HG02571 (cell line): ENCODE measurements at regions not wholly inside any gene's neighbourhood (a gene's known extent, or its start where the extent isn't known, plus 50 kb on each side); places are given as distances from the start of the nearest gene placed in this dataset.

Source experiments
- ATAC-seq: cut with Tn5 transposase; IDR thresholded peaks from one replicate; pipeline ENCODE4 v1.9.1; 2021; ENCODE audit warnings: mild to moderate bottlenecking, moderate library complexity; ENCODE audit not compliant: unreplicated experiment

DNA sequence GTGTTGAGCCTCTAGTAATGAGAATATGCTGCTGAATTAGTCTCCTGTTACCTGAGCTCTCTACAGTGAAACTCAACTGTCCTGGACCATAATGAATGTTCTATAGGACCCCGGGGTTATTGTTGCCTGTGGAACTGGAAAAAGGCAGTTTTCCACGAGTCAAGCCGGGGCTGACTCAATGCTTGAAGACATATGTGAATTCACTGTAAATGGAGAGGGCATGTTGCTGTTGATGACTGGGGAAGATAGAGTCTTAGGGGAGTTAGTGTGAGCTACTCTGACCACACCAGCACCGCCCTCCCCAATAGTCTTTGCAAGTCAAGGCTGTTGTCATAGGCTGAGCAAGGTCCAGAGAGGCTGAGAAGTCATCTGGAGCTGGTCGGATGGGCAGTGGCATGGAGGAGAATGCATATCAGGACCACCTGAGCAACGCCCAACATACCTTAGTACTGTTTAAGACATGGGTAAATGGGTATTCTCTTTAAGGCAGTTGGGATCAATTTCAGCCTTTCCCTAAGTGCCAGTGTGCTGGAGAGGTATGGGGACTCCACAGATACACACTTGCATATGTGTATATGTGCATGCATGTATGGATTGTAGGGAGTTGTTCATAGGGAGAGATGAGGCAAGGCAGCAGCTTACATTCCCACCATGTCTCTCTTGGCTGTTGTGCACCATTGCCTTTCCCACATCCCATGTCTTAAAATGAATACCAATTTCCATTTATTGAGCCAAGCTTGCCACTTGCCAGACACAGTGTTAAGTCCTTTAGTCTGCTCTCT lies 230.1 kb upstream of the NAV2 start:
- no peak for ATAC-seq

DNA sequence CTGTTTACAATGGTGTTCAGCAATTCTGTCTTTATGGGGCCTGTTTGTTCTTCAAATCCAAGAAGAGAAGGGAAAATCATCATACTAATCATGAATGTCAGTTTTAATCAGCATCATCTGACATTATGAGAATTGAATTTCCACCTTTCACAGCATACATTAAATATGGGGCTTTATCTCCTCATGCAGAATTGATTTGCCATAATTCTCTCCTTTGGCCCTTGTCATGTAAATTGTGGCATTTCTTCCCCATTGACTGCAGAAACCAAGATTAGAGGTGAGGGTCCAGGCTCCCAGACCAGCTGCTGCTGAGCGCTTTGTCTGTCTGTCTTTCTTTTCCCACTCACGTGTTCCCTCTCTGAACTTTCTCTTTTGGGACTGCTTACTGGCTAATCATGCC lies 232.1 kb upstream of the NAV2 start:
- no peak for ATAC-seq

DNA sequence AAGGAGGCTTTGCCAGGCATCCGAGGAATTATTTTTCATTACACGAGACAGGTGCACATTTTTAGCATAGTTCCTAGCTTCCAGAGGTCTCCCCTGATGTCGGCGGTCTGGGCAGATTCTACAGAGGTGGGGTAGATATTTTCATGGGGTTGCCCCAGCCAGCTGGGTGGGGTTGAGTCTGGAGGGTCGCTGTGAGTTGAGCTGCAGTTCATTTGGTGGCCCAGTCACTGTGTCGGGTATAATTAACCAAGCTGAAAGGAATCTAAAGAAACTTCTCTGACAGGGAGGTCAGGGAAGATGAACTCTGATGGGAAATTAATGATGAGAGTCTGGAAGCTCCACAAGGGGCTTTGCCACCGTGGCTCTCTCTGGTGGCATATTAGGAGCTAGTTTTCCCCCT lies 233.7 kb upstream of the NAV2 start:
- no peak for ATAC-seq

DNA sequence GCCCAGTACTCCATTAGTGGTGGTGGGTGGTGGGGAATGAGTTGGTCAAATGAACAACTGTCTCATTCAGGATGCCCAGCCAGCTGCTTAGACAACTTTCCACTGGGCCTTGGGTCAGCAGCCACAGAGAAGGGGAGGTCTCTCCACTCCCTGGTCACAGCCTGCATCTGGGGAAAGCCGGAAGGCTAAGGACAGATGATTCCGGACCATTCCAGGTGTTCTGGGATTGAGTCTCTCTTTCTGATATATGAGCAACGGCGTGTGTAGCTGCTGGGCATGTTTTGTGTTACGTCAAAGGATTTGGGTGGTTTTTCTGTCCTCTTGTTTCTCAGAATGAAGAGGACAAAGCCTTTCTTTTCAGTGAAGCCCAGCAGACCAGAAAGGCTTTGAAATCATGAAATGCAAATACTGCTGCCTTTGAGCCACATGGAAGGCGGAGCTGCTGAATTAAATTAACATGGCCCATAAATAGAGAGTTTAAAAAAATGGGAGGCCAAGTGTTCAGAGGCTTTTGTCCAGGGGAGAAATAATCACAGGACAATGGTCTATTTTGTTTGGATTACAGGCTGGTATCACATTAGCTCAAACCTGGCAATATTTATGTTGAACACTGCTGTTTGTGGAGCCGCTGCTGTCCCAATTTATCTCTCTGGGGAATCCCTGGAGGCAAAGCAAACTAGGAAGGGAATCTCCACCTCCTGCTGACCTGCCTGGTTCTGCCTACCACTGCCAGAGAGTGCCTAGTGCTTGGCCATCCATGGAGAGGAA lies 234.4 kb upstream of the E2F8 start:
- peak; percentile 79 for ATAC-seq

DNA sequence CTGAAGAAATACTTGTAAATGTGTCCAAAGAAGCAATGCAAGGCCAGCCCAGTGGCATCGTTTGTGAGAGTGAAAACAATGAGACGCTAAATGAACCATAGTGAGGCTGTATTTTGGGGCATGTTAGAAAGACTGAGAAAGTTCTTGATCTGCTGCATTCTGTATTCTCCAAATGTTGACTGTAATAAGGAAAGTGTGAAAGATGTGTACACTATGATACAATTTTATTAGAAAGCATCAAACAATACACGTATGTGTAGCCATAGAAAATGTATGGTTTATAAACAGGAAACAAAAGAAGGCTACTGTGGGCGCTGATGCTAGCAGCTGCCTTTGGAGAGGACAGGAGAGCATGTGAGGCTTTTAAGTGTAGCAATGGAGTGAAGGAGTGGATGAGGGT lies 233.5 kb upstream of the E2F8 start:
- no peak for ATAC-seq

DNA sequence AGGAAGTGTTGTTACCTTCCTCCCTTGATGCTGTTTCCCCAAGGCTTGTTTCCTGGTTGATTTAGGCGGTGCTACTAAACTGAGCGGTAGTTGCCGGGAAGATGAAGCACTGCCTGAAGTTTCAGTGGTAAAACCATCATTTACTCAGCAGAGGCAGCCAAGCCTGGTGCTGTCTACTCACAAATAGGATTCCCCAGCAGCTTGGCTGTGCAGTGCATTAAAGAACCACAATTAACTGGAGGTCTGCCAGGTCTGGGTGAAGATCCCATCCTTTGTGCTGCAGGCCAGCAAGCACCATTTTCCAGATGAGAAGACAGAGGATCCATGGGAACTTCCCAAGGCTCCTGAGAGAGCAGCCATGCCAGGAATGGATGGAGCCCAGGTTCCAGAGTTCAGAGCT lies 231.9 kb upstream of the E2F8 start:
- ATAC-seq, result no peak

DNA sequence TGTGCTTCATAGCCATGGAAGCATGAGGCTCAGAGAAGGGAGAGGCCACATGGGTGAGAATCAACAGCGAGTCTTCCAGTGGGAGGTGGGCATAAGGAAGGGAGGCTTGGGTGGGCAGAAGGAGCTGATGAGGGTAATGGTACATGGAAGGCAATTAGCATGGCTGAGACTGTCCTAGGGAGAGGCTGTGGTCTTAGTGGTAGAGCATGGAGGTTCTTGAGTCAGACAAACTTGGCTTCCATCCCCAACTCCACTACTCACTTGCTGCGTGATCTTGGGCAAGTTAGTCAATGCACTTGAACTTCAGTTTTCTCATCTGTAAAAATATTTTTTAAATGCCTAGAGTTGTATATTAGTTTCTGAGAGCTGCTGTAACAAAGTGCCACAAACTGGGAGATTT lies 227.2 kb upstream of the E2F8 start:
- no peak for ATAC-seq

DNA sequence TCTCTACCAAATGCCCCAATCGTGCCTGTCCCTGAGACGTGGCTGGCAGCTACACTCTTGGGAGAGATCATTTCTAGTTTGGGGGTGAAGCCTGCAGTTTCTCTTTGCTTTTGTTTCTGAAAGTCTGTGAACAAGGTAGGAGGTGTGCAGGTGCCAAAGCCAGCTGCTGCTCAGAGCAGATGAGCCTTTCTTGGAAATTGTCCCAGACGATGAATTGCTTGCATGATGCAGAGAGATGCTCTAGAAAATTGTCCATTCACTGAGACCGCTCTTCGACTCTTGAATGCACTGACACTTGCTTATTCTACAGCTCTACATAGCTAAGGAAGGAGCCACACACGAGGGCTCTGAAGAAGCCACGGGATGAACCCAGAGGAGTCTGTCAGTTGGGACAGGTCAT lies 225.6 kb upstream of the E2F8 start:
- ATAC-seq, result no peak

DNA sequence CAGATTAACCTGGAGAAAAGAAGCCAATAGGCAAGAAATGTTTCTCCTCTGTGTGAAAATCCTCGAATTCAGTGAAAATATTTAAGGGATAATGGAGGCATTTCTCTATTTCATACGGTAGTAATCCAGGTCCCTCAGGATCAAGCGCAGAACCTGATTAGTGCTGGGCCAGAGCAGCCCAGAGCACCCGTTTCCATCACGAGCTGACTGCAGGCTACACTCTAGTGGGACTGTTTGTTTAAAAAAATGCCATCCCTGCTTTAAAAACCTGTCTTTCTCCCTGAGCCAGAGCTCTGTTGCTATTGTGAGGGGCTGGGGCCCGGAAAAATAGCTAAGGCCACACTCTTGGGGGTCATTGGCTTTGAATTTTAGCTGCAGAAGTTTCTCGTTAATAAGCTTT lies 223.2 kb upstream of the E2F8 start:
- no peak for ATAC-seq

DNA sequence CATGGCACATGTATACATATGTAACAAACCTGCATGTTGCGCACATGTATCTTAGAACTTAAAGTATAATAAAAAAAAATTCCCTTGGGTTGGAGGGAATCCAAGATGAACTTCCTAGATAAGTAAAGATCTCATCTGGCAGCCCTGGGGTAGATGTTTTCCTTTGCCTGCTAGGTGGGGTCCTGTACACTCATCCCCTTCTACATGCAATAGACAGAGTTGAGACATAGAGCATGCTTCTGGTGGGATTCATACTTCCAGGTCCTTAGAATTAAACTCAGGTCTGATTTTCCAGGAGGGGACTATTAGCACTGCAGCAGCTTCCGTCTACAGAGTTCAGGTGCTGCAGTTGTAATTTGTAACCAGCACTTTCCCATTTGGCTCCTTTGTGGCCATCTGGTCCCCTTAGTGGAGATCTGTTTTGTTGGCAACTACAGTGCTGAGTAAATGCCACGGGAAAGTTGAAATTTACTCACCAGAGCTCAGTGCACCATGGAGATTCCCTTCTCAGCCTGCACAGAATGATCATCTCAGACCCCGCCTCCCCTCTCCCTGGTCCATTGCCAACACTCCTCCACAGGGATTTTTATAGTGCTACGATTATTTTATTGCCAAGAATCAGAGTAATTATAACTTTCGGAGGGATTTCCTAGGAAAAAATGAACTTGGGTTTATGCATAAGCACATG lies 220.1 kb upstream of the E2F8 start:
- ATAC-seq, result no peak

DNA sequence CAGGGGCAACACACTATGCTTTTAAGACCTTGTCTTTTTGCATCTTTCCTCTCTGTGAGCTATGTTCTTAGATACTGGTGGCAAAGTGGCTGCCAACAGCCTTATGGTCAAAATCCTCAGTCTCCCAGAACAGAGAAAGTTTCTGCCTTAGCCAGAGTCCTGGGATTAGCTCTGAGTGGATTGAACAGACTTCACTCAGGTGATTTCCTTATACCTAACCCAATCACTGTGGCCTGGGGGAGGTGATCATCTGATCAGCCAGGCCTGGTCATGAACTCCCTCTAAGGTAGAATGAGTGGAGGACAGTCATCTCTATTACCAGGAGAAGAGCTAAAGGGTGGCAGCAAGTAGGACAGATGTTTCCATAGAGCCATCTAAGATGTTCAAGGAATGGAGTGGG lies 218.5 kb upstream of the E2F8 start:
- no peak for ATAC-seq

DNA sequence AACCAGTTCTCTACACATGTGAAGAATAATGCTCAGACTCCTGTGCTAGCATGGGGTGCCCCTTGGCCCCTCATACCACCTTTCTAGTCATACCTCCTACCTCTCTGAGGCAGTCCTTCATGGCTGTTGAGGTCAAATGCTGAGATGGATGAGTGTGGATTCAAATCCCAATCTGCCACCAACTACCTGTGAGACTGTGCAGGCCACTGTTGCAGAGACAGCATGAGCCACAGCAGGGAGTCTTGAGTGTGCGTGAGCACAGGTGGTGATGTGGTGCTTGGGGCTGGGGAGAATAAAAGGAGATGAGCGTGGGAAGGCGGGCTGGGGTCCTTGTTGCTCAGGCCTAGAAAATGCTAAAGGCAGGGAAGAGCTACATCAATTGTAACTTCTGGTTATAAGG lies 218.0 kb upstream of the E2F8 start:
- ATAC-seq, result no peak

DNA sequence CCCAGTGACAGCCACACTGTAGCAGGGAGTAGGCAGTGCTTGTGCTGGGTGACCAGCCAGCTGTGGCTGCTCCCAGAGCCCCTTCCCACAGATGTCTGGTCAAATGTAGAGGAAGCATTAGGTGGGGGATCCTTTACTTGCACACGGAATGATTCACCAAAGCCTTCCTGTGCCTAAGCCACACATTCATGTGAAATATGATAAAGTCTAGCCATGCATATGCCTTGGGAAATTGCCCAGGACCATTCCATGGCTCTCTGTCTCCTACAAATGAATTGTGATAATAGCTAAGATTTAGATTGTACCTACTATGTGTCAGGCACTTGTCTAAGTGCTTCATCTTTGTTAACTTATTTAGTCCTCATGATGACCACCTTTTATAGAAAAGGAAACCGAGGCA lies 217.5 kb upstream of the E2F8 start:
- ATAC-seq, result no peak

DNA sequence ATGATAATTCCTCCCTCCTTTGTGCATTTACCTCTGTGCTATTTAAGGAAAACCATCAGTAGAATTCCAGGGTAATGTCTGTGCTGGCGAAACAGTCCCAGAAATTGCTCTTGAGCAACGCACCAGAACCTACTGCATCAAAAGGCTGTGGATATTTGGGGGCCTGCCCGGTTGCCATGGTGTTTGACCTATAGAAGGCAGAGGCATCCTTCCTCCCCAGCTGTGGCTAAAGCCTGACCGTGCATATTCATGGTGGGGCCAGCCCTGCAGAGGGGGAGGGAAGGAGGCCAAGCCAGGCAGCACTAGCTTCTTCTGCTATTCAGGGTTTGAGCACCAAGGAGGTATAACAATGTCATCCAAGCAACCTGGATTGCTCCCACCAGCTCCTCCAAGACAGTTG lies 215.0 kb upstream of the E2F8 start:
- no peak for ATAC-seq

DNA sequence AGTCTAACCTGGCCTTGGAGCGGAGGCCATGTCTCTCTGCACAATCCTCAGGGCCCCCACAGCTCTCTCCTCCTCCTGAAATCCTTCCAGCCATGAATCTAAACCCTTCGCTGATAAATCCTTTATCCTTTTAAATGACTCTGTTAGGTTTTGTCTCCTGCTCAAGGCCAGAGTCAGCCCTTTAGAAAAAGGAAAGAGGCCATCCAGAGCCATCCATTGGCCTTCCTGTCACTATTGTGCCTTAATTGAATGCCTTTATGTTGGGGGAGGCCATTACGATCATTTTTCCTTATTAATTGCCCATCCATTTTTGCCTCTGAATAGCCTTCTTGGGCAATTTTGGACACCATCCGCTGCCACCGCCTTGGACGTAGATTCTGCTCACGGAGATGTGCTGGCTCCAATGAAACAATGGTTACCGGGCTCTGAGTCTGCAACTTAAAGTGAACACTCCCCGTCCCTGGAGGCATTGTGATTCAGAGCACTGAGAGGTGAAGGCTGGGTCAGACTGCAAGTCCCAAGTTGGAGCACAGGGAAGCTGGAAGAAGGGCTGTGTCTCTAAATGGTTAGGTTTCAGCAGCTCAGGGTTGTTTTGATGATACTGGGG lies 213.0 kb upstream of the E2F8 start:
- ATAC-seq, result no peak

DNA sequence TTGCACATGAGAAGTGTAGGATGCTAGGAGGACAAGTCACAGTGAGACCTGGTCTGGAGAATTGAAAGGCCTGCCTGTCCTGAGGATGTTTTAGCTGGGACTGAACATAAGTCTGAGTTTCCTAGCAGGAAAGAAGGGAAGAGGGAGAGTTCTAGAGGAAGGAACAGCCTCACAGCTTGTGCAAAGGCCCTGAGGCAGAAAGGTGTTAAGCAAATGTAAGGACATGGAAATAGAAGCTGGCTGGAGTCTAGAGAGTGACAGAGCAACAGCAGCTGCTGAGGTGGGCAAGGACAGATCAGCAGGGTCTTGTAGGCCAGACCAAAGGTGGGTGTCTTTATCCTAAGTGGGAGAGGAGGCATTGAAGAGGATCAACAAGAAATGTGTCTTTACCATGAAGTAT lies 210.9 kb upstream of the E2F8 start:
- no peak for ATAC-seq

DNA sequence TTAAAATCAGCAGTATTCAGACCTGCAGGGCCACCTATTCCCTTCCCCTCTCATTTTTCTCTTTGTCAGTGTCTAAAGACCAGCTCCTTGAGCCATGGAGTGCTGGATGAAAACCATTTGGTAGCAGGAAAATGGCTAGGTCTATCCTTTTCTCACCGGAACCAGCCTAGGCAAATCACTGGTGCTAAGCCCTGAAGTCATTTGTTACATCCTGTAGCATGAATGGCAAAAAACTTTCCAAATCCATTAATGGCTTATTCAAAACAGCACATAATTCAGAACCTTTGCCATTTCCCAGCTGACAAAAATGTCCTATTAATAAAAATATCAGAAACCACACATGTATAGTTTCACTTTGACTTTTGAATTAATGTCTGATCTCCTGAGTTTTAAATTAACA lies 209.5 kb upstream of the E2F8 start:
- ATAC-seq, result no peak

DNA sequence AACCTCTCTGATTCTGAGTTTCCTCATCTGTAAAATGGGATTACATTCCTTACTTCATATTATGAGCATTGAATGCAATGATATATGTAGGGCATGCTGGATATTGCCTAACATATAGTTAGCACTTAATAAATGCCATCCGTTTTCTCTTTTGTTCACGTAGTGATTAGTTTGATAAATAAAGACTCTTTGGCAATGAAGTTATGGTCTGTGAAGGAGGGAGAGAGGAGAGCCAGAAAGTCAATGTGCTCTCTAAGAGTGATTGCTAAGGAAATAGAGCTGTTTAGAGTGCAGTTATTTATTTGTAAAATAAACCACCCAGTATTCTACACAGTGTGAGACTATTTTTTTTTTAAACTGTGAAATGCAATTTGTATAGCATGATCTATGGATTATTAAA lies 207.9 kb upstream of the E2F8 start:
- ATAC-seq, result no peak

DNA sequence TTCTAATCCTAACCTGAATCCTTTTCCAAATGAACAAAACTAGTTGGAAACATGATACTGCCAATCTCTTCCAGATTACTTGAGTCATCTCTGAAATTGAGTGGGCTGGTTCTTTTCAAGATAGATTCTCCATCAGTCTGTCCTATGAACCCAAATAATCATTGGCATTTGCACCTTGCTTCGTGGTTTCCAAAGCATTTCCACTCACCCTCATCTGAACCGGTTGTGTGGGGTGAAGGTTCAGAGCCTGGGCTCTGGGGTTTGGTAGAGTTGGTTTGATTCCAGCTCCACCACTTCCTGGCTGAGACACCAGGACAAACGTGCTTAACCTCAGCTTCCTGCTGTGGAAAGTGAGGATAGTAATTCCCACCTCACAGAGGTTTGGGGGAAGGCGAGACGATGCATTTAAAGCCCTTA lies 206.4 kb upstream of the E2F8 start:
- ATAC-seq, result no peak

DNA sequence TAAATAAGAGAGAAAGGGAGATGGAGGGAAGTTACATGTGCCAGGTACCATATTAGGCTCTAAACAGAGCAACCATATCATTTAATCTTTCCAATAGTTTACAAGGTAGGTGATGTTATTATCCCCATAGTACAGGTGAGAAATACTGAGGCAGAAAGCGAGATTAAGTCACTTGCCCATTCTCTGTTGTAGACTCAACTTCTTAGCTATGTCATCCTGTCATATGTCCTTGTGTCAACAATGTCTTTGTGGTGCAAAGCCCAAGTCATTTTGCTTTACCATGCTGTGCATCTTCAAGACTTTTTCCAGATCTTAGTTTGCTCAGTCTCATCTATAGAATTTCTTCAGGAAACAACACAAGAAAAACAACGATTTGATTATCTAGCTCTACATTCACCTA lies 205.0 kb upstream of the E2F8 start:
- ATAC-seq, result no peak

DNA sequence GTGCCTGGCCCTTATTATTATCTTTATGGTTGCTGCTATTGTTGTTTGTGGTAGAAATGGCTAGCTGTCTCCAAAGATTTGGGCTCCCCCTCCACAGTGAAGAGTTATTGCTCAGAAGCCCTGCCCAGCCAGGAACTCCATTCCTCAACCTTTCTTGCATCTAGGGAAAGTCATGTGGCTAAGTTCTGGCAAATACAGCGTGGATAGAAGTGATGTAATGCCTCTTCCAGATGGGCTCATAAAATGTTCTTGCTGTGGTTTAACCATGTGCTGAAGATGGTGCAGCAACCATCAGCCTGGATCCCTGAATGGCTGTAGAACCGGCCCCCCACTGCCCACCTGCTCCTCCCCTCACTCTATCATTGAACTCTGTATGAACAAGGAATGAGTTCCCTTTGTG lies 203.5 kb upstream of the E2F8 start:
- no peak for ATAC-seq

DNA sequence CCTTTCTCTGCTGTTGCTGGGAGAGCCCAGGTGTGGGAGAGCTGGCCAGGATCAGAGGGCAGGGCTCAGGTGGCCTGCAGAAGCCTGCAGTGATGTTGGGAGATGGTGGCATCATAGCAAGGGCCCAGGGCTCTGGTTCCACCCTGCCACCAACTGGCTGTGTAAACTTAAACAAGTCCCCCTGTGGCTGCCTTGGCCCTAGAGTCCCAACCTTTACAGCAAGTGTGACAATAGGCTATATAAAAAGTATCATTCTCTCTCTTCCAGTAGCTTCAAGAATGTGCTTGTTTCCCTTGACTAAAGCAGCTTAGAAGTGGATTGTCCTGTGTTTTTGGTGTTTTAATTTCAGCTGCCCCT lies 201.8 kb upstream of the E2F8 start:
- no peak for ATAC-seq
